Activated gamma-delta T cell treated with anti-CD3 and anti-CD28 coated beads, Interleukin-2, amount 50 U/mL, for 16 hours (primary cell): ENCODE measurements at regions not wholly inside any gene's neighbourhood (a gene's known extent, or its start where the extent isn't known, plus 50 kb on each side); places are given as distances from the start of the nearest gene placed in this dataset.
"Not testable (repeated sequence)": the region's sequence is repeated elsewhere in the genome, so short reads cannot be mapped to it uniquely, and the experiment has no call there.

ENCODE experiments used
- DNase-seq: peaks from one replicate; pipeline ENCODE4 v3.0.0-alpha.2; 2020; ENCODE audit warnings: low read depth

GRCh38 chr12:13924286-13924685 is 57.1 kb downstream of the GRIN2B start:
- no peak for DNase-seq

GRCh38 chr12:13918897-13919296 is 62.5 kb downstream of the GRIN2B start:
- DNase-seq: no peak

GRCh38 chr12:13915096-13915495 is 66.3 kb downstream of the GRIN2B start:
- no peak for DNase-seq

GRCh38 chr12:13913371-13913770 is 68.0 kb downstream of the GRIN2B start:
- no peak for DNase-seq

GRCh38 chr12:13911756-13912554 is 69.4 kb downstream of the GRIN2B start:
- DNase-seq: no peak

GRCh38 chr12:13905794-13906193 is 75.6 kb downstream of the GRIN2B start:
- DNase-seq: no peak

GRCh38 chr12:13900718-13901117 is 80.7 kb downstream of the GRIN2B start:
- DNase-seq: no peak

- DNase-seq: not testable (repeated sequence)
Measured at GRCh38 chr12:13898387-13898786, 83.0 kb downstream of the GRIN2B start.

GRCh38 chr12:13897811-13898210 is 83.6 kb downstream of the GRIN2B start:
- no peak for DNase-seq

GRCh38 chr12:13896063-13896626 is 85.3 kb downstream of the GRIN2B start:
- DNase-seq: no peak

- DNase-seq: no peak
Measured at GRCh38 chr12:13891902-13892301, 89.5 kb downstream of the GRIN2B start.

- no peak for DNase-seq
Measured at GRCh38 chr12:13890943-13891342, 90.5 kb downstream of the GRIN2B start.

- no peak for DNase-seq
Measured at GRCh38 chr12:13887779-13888388, 93.5 kb downstream of the GRIN2B start.

GRCh38 chr12:13882176-13882575 is 99.2 kb downstream of the GRIN2B start:
- no peak for DNase-seq

GRCh38 chr12:13880613-13881012 is 100.8 kb downstream of the GRIN2B start:
- no peak for DNase-seq

- no peak for DNase-seq
Measured at GRCh38 chr12:13875744-13876143, 105.7 kb downstream of the GRIN2B start.

GRCh38 chr12:13870255-13870654 is 111.1 kb downstream of the GRIN2B start:
- DNase-seq: no peak

GRCh38 chr12:13864081-13864673 is 117.2 kb downstream of the GRIN2B start:
- DNase-seq: no peak

GRCh38 chr12:13857750-13858149 is 123.7 kb downstream of the GRIN2B start:
- no peak for DNase-seq

- DNase-seq: no peak
Measured at GRCh38 chr12:13853471-13853870, 127.9 kb downstream of the GRIN2B start.

- no peak for DNase-seq
Measured at GRCh38 chr12:13851828-13852227, 129.6 kb downstream of the GRIN2B start.

GRCh38 chr12:13849456-13849855 is 131.9 kb downstream of the GRIN2B start:
- DNase-seq: no peak

GRCh38 chr12:13843841-13844240 is 137.6 kb downstream of the GRIN2B start:
- no peak for DNase-seq
